Ishikawa (cell line): ENCODE measurements at regions not wholly inside any gene's neighbourhood (a gene's known extent, or its start where the extent isn't known, plus 50 kb on each side); places are given as distances from the start of the nearest gene placed in this dataset.

Experiments
- CEBPB ChIP-seq: IDR thresholded peaks from 2 replicates; pipeline ENCODE4 v1.6.1; 2012
- CREB1 ChIP-seq: IDR thresholded peaks from 2 replicates; pipeline ENCODE4 v1.6.1; 2012; ENCODE audit warnings: low read depth
- EGR1 ChIP-seq: IDR thresholded peaks from 2 replicates; pipeline ENCODE4 v1.6.1; 2012
- EP300 ChIP-seq: IDR thresholded peaks from 2 replicates; pipeline ENCODE4 v1.6.1; 2012; ENCODE audit warnings: borderline replicate concordance
- FOXM1 ChIP-seq: IDR thresholded peaks from 2 replicates; pipeline ENCODE4 v1.6.1; 2012; ENCODE audit warnings: low read depth, borderline replicate concordance
- MAX ChIP-seq: IDR thresholded peaks from 2 replicates; pipeline ENCODE4 v1.6.1; 2012
- NFIC ChIP-seq: IDR thresholded peaks from 2 replicates; pipeline ENCODE4 v1.6.1; 2012
- RAD21 ChIP-seq: IDR thresholded peaks from 2 replicates; pipeline ENCODE4 v1.6.1; 2012; ENCODE audit warnings: low read depth
- REST ChIP-seq: IDR thresholded peaks from 2 replicates; pipeline ENCODE4 v1.6.1; 2012; ENCODE audit warnings: low read depth, mild to moderate bottlenecking
- TAF1 ChIP-seq: IDR thresholded peaks from 2 replicates; pipeline ENCODE4 v1.6.1; 2012; ENCODE audit warnings: low read depth, mild to moderate bottlenecking
- TCF12 ChIP-seq: IDR thresholded peaks from 2 replicates; pipeline ENCODE4 v1.6.1; 2012; ENCODE audit warnings: low read depth
- TEAD4 ChIP-seq: IDR thresholded peaks from 2 replicates; pipeline ENCODE4 v1.6.1; 2012
- USF1 ChIP-seq: IDR thresholded peaks from 2 replicates; pipeline ENCODE4 v1.6.1; 2012
- YY1 ChIP-seq: IDR thresholded peaks from 2 replicates; pipeline ENCODE4 v1.6.1; 2012; ENCODE audit warnings: low read depth
- ZBTB7A ChIP-seq: IDR thresholded peaks from 2 replicates; pipeline ENCODE4 v1.6.1; 2012; ENCODE audit warnings: low read depth

GRCh38 chr2:222351035-222351434, 52.2 kb upstream of the PAX3 start:
- TF ChIP-seq RAD21 (no peak), ZBTB7A (no peak), CEBPB (no peak), MAX (no peak), REST (no peak)

- TF ChIP-seq FOXM1 (no peak), YY1 (no peak), CREB1 (no peak), USF1 (no peak), TEAD4 (no peak), REST (no peak), TAF1 (no peak), MAX (no peak), NFIC (no peak), RAD21 (no peak)
Observed at GRCh38 chr2:222352981-222353380, 54.2 kb upstream of the PAX3 start.

GRCh38 chr2:222353993-222354392, 55.2 kb upstream of the PAX3 start:
- TF ChIP-seq NFIC (0 out of 2 replicates have a peak, but pooled peaks have one; percentile 37), FOXM1 (no peak)

GRCh38 chr2:222355860-222356259, 57.1 kb upstream of the PAX3 start:
- TF ChIP-seq TAF1, result no peak
- no peak for TF ChIP-seq MAX
- TF ChIP-seq YY1, result no peak
- TF ChIP-seq RAD21, result no peak
- TF ChIP-seq REST, result no peak
- TF ChIP-seq ZBTB7A, result no peak

- TF ChIP-seq MAX (no peak), CEBPB (no peak), RAD21 (no peak), CREB1 (no peak), EGR1 (no peak), USF1 (no peak), EP300 (no peak), TEAD4 (no peak), FOXM1 (no peak), TCF12 (no peak), NFIC (no peak)
Observed at GRCh38 chr2:222357930-222358329, 59.1 kb upstream of the PAX3 start.
